MCF 10A (cell line): ENCODE measurements at regions not wholly inside any gene's neighbourhood (a gene's known extent, or its start where the extent isn't known, plus 50 kb on each side); places are given as distances from the start of the nearest gene placed in this dataset.

Experiments
- BruUV-seq: library from RNA; stranded (reverse); fragments of 400-500 nt; replicated peaks from 2 replicates; lab custom pipeline; 2021; lab: Mats Ljungman, UMichigan
- CTCF ChIA-PET: fragments of 300-600 bp; sonication (Branson Sonifier 250); formaldehyde crosslinking; extraction: SDS; loops from one replicate; lab custom pipeline; 2021; ENCODE audit warnings: antibody characterized with exemption, inconsistent platforms; lab: Yijun Ruan, JAX
- POLR2A ChIA-PET: fragments of 300-600, 350-650 bp; sonication (Branson Sonifier 250); formaldehyde crosslinking; extraction: SDS; loops from one replicate; lab custom pipeline; 2020; ENCODE audit warnings: antibody characterized with exemption, inconsistent platforms; lab: Yijun Ruan, JAX
- DNase-seq: peaks from one replicate; pipeline ENCODE4 v3.0.0-alpha.2; 2018; ENCODE audit not compliant: unreplicated experiment
- H3K27ac Mint-ChIP-seq: one replicate; pipeline ENCODE4 v1.8.0; 2022; ENCODE audit warnings: mild to moderate bottlenecking, low read depth, mixed read lengths; ENCODE audit not compliant: unreplicated experiment
- H3K27me3 Mint-ChIP-seq: one replicate; pipeline ENCODE4 v1.8.0; 2022; ENCODE audit warnings: mixed read lengths; ENCODE audit not compliant: insufficient read depth, unreplicated experiment
- H3K36me3 Mint-ChIP-seq: one replicate; pipeline ENCODE4 v1.8.0; 2022; ENCODE audit warnings: mild to moderate bottlenecking, moderate library complexity, mixed read lengths; ENCODE audit not compliant: insufficient read depth, unreplicated experiment
- H3K4me1 Mint-ChIP-seq: one replicate; pipeline ENCODE4 v1.8.0; 2022; ENCODE audit warnings: mixed read lengths; ENCODE audit not compliant: insufficient read depth, unreplicated experiment
- H3K4me3 Mint-ChIP-seq: one replicate; pipeline ENCODE4 v1.8.0; 2022; ENCODE audit warnings: mild to moderate bottlenecking, moderate library complexity, mixed read lengths; ENCODE audit not compliant: unreplicated experiment
- H3K9me3 Mint-ChIP-seq: one replicate; pipeline ENCODE4 v1.8.0; 2022; ENCODE audit warnings: mixed read lengths; ENCODE audit not compliant: unreplicated experiment
- CTCF ChIP-seq: fragments of 200-600 bp; IDR thresholded peaks from one replicate; pipeline ENCODE4 v1.8.0; 2022; ENCODE audit warnings: antibody characterized with exemption, mild to moderate bottlenecking; ENCODE audit not compliant: unreplicated experiment
- intact Hi-C: fragments of 100-400 bp; cut with micrococcal nuclease; formaldehyde crosslinking; loops from 2 replicates; pipeline ENCODE4 v1.14.1; 2022

- Mint-ChIP-seq H3K4me1 (peaks cover 12% of the 10 kb centered on the region), H3K9me3 (no peaks in the 10 kb centered on the region), H3K27ac (no peak overlapping the region), H3K36me3 (no peaks in the 10 kb centered on the region), H3K27me3 (no peaks in the 10 kb centered on the region), H3K4me3 (no peak overlapping the region)
- CTCF ChIA-PET, result interaction anchor here (0.6 kb wide), 1 partner anchor 1142 kb away, joined by 4 read pairs; no protein-coding TSS in a partner anchor
- POLR2A ChIA-PET, result no interaction called here
- no peak for DNase-seq
- intact Hi-C loops, result no loop called here
- TF ChIP-seq CTCF, result no peak
- no TSS peak for BruUV-seq
Observed at GRCh38 chr2:42852798-42853197, 60.4 kb upstream of the HAAO start.

GRCh38 chr2:42851740-42852250 is 59.4 kb upstream of the HAAO start:
- Mint-ChIP-seq H3K4me3 (no peak overlapping the region), H3K27me3 (no peaks in the 10 kb centered on the region), H3K9me3 (no peaks in the 10 kb centered on the region), H3K36me3 (no peaks in the 10 kb centered on the region), H3K27ac (no peak overlapping the region), H3K4me1 (peaks cover 12% of the 10 kb centered on the region)
- ChIA-PET POLR2A (no interaction called here), CTCF (interaction anchor here (0.5 to 1.2 kb wide), 5 partner anchors 8 to 1078 kb away, joined by 3 to 5 read pairs (median 3); no protein-coding TSS in a partner anchor)
- intact Hi-C loops, result no loop called here
- no TSS peak for BruUV-seq
- no peak for DNase-seq
- TF ChIP-seq CTCF, result no peak

GRCh38 chr2:42851186-42851585 is 58.8 kb upstream of the HAAO start:
- H3K36me3 Mint-ChIP-seq, result no peaks in the 10 kb centered on the region
- no TSS peak for BruUV-seq
- H3K9me3 Mint-ChIP-seq, result no peaks in the 10 kb centered on the region
- intact Hi-C loops, result no loop called here
- H3K27ac Mint-ChIP-seq, result no peak overlapping the region
- H3K27me3 Mint-ChIP-seq, result no peaks in the 10 kb centered on the region
- TF ChIP-seq CTCF, result no peak
- DNase-seq, result no peak
- POLR2A ChIA-PET, result no interaction called here
- peaks cover 12% of the 10 kb centered on the region for H3K4me1 Mint-ChIP-seq
- CTCF ChIA-PET, result interaction anchor here (0.6 to 2.9 kb wide), 4 partner anchors 8 to 1078 kb away, joined by 3 to 11 read pairs (median 4); no protein-coding TSS in a partner anchor
- no peak overlapping the region for H3K4me3 Mint-ChIP-seq

GRCh38 chr2:42850016-42850805 is 57.8 kb upstream of the HAAO start:
- intact Hi-C loops, result no loop called here
- no peak for TF ChIP-seq CTCF
- Mint-ChIP-seq H3K4me3 (no peak overlapping the region), H3K36me3 (no peaks in the 10 kb centered on the region), H3K27me3 (no peaks in the 10 kb centered on the region), H3K27ac (no peak overlapping the region), H3K9me3 (no peaks in the 10 kb centered on the region), H3K4me1 (peaks cover 12% of the 10 kb centered on the region)
- ChIA-PET CTCF (interaction anchor here (0.6 to 2.9 kb wide), 8 partner anchors 9 to 735 kb away, joined by 3 to 11 read pairs (median 3); no protein-coding TSS in a partner anchor), POLR2A (no interaction called here)
- DNase-seq, result no peak
- no TSS peak for BruUV-seq
